Activated T-cell treated with anti-CD3 and anti-CD28 coated beads for 48 hours (primary cell): ENCODE measurements at regions not wholly inside any gene's neighbourhood (a gene's known extent, or its start where the extent isn't known, plus 50 kb on each side); places are given as distances from the start of the nearest gene placed in this dataset.

ENCODE experiments used
- DNase-seq: peaks from one replicate; pipeline ENCODE4 v3.0.0-alpha.2; 2020; ENCODE audit warnings: low read depth

DNA sequence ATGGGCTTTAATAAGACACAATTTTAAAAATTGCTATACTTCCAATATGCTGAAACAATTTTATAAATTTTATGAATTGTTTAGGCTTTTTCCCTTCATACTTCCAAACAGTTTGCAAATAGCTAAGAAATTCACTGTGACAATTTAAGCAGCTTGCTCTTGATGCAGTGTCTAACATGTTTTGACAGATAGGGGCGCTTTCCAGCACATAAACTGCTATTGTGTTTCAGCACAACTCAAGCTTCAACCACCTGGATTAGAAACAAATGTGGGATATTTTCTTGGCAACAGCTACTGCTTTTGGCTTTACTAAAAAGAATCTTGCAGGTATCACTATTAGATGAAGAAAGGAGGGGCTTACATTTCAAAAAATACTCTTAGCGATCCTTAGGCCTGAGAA is 565.8 kb upstream of the DPPA4 start:
- DNase-seq: no peak

DNA sequence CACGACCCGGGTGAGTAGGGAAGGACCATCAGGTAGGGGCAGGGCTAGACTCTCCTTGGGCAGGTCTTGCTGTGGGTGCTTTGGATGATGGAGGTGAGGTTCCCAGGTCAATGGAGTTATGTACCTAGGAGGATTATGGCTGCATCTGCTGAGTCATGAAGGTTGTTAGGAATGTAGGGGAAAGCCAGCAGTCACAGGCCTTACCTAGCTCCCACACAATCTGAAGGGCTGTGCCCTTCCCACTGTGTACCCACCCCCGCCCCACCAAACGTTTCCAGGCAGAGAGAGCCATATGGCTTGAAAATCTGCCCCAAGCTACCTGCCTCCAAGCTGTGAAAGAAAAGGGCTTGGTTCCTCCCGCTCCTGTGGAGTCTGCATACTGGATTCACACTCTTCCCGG is 573.4 kb upstream of the DPPA4 start:
- DNase-seq: no peak

DNA sequence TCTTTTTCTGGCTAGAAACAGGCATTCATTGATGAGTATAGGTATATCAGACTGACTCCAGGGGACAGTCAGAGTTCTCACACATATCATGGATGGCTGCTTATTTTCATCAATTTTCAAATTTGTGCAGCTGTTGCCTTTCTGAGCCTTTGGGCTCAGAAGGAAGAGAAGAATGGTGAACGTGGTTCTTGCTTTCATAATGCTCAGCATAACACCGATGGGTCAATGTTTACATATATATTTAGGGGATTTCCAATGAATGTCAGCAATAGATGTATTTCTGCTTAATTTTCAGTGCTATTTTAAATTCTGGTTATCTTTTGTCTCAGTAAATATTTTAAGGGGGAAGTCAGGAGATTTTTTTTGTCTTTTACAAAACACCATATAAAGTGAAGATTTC is 581.4 kb upstream of the DPPA4 start:
- no peak for DNase-seq

DNA sequence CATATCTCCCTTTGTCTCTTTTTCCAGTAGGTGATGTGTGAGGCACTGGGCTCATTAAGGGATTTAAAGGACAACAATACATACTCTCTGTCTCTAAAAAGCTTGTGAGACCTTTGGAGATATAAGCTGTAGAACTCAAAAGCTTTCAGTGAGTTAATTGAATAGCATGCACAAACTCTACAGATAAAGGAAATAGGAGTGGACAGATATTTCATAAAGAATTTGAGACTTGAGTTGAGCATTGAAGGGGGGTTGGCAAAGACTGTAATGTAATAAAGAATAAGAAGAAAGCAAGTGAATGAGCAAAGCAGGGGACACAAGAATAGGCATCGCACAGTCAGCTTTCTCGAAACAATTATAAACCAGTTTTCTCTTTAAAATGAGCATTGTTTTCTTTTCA is 583.4 kb upstream of the DPPA4 start:
- no peak for DNase-seq

DNA sequence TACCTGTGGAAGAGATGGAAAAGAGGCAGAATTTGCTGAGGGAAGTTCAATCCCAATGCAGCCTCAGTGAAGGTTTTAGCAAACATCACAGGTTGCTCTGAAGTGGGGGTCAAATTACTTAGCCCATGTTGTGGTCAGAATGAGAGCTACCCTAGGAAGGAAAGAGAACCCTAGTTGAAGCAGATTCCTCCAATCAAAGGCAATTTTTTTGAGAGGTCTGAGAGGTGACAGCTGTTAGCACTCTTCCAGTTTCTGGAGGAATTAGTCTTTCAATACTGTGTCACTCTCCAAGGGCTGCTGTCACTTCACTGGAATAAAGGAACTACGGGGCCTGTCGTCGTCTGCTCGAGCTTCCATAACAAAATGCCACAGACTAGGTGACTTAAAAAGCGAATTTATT is 584.2 kb upstream of the DPPA4 start:
- DNase-seq: no peak

DNA sequence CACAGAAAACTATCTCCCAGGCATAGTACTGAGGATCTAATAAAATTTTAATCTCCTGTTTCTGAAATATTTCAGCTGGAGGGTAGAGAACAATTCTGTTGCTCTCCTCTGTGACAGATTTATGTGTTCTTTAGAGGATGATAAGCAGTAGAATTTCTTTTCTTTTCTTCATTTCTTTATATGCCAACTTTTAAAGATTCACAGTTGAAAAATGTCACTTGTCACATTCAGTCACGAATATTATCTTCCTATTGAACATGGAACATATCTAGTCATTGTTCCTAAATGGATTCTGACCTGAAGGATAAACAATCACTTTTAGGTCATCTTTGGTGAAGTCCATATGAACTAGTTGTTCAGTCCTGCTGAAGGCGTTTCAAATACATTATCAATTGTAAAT is 585.5 kb upstream of the DPPA4 start:
- DNase-seq: no peak

DNA sequence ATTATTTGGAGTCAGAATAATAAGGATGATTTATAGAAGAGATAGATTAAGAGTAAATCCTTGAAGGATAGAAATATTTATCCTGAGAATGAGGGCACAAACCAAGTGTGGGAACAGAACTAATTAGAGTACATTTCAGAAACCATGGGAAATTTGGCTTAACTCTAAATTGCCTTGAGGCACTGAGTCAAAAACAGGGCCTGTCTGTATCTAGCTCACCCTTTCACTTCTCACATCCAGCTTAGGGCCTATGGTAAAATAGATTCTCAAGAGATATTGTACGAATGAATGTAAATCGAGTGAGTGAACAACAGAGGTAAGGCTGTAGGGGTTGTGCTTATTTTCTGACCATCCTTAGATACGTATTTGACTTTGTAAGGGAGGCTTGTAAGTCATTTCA is 586.1 kb upstream of the DPPA4 start:
- no peak for DNase-seq

DNA sequence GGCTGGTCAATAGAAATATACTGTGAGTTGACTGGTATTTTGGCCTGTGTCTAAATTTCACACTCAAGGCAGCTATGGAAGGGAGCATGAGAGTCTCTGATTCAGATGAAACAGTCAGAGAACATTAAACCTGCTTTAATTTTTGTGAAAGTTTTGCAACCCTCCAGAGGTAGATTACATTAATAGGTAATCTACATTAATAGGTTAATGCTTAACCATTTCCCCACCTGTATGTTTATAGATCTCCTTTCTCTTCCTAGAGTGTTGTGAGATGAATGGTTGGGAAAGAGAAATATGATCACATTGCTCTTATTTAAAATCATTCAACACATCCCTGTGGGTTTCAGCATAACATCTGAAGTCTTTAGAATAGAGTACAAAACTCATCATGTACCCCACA is 586.9 kb upstream of the DPPA4 start:
- DNase-seq: no peak

DNA sequence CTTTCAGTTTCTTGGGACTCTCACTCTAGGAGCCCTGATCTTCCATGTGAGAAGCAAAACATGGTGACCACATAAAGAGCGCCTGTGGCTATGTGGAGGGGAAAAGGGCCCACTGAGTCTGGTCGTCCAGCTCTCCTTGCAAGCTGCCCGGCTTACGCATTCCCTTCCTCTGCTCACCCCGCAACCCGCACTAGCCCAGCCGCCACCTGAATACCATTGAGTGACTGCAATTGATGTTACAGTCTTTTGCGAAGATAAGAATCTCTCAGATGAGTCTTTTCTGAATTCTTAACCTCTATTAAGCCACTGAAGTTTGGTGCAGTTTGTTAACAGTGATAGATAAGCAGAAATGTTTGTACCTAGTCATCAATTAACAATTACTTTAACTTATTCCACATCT is 589.0 kb upstream of the DPPA4 start:
- DNase-seq: no peak

DNA sequence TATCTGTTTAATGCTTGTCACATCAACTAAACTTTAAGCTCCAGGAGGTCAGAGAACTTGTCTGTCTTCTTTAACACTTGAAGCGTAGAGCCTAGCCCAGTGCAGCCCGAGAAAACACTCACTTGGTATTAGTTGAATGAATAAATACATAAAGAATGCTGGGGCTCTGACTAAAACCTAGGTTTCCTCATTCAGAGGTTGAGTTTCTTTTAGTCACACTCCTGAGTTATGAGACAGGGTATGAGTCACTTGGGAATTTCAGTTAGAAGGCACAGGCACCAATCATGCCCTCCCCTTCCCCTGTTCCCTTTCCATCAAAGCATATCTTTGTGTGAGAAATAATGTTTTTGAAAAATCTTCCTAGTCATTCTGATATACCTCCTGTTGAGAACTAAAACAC is 589.8 kb upstream of the DPPA4 start:
- no peak for DNase-seq

DNA sequence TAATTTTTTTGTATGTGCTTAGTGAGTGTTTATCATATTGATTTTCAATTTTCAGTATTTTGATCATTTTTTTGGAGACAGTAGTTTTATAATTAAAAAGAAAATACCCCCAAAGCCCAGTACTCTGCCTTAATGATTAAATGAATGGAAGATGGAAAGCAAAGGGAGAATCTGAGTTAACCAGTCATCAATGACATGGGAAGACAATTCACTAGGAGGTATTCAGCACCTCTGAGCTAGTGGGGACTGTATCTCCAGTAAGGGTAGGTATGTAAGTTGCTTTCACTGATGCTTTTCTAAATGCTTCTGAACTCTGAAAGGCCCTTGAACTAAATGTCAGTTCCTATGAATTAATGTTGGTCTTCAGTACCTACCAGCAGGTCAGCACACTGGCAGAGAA is 590.4 kb upstream of the DPPA4 start:
- no peak for DNase-seq

DNA sequence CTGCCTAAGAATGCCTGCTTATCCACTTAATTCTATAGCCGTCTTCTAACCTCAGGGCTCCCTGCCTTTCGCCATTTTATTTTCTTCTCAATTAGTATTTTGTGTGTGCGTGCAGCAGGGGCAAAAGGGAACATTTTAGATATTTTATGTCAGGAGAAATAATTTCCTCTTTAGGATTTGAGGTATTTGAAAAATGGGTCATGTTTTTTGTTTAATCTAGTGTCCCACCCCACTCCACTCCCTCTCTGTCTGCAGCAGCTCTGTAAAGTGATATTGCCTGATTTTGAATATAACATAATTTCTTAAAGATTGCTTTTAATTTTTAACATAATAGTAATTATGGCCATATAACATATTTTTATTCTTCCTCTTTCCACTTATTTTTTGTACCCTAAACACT is 593.2 kb upstream of the DPPA4 start:
- DNase-seq: no peak

DNA sequence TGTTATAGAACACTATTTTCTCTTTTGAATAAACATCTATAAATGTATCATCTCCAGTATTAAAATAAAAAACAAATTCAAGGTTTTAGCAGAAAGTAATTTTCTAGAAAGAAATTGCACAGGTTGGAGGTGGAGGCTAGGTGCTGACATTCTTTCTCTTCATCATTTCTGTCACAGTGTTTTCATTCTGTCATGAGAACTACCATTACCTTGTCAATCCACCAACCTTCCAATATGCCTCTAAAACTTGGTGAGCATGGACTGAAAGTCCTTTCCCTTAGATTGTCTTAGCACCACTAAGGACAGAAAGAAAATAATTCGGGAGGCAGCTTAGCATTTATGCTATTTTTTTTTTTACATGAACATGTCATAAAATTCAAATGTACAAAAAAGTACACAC is 596.2 kb upstream of the DPPA4 start:
- DNase-seq: no peak

DNA sequence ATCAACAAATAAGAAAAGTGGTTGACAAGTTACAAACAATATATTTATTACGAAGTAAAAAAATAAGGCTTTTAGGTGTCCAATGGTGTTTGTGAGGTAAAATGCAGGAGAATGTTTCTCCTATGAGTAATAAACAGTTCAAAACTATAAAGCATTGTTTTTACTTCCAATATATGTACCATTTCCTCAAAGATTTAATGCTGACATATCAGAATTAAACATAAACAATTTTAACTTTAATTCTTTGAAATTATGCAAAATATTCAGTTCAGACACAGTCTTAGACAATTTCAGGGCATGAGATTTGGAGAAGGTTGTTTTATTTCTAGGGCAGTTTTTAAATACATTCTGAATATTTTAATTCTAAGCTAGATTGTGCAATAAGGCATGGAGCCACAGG is 602.5 kb upstream of the DPPA4 start:
- DNase-seq: no peak

DNA sequence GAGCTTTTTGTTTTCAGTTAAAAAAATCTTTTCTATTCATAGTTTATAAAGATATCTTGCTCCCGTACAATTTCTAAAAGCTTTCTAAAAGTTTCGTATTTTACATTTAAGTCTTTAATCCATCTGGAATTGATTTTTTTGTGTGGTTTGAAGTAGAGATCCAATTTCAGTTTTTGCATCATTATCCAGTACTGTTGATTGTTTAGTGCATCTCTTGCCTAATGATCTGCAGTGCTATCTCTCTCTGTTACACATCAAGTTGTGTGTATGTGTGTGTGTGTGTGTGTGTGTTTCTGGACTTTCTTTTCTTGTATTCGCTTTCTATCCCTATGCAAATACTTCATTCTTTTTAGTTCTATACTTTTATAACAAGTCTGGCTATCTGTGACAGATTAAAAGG is 605.8 kb upstream of the DPPA4 start:
- DNase-seq: no peak

DNA sequence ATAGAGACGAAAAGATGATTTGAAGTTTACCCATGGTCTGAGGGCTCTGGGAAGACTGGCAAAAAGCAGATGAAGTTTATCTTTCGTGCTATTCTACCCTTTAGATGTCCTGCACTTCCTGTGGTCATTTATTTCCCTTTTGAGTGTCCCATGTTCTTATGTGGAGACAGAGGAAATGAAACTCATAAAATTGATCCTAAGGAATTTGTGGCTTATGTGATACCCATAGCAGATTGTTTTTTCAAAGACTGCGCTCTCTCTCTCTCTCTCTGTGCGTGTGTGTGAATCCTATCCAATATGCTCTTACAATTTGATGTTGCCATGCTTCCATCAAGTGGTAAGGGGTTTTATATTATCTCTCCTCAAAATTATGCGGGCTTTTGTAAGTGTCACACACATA is 607.5 kb upstream of the DPPA4 start:
- no peak for DNase-seq

DNA sequence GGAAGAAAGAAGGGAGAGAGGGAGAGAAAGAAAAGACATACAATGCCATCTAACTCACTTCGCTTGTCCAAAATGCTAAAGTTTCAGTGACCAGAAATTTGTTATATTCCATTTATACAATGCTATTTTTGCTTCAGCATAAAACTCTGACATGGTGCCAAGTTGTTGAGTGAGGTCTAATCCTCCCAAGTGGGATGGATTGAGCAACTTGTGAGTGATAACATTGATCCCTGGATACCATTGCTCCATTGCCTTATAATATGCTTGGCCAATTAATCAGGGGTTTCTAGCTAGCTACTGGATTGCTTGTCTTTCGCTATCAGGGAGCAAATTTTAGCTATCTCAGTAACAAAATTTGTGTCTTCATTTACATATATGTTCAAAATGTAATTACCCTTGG is 615.6 kb upstream of the DPPA4 start:
- DNase-seq: no peak

DNA sequence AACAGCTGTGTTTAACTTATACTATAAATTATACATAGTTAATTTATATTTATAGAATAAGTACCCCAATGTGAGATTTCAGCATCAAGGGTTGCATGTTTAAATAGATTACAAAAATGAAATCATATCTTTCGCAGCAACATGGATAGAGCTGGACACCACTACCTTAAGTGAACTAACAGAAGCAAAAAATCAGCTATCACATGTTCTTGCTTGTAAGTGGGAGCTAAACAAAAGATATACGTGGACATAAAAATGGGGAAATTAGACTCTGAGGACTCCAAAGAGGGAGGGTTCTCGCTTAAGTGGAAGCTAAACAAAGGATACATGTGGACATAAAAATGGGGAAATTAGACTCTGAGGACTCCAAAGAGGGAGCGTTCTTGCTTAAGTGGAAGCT is 626.5 kb upstream of the DPPA4 start:
- no peak for DNase-seq

DNA sequence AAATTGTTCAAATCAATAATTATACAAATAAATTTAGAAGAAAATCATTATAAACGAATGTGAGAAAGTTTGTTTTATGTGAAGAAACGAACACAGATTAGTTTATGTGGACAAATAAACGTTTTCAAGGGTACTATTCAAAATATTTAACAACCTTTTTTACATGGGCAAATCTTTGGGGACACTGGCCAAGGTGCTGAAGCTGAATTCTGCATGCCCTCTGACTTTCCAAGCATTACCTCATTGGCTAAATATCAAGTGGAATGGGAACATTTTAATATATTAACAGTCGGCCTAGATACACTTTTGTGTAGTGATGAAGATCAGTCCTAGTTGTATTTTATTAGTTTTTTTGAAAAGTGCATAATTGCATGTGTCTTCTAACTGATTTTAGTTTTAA is 636.4 kb upstream of the DPPA4 start:
- no peak for DNase-seq

DNA sequence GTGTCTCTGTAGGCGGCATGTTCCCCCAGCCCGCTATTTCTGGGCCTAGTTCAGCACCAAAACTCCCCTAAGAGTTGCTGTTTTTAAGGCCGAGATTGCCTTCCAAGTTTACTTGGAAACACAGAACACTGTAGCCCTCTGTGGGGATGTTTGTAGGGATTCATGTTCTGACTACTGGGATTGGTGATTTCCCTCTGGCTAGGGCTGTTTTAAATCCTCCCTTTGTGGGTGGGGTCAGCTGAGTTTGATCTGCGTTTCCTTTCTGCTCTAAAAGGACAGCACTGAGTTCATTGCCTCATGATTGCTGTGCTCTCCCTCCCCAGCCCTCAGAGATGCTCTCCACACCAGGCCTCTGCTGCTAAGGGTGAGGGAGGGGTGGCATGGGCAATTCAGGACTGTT is 640.6 kb upstream of the DPPA4 start:
- no peak for DNase-seq

DNA sequence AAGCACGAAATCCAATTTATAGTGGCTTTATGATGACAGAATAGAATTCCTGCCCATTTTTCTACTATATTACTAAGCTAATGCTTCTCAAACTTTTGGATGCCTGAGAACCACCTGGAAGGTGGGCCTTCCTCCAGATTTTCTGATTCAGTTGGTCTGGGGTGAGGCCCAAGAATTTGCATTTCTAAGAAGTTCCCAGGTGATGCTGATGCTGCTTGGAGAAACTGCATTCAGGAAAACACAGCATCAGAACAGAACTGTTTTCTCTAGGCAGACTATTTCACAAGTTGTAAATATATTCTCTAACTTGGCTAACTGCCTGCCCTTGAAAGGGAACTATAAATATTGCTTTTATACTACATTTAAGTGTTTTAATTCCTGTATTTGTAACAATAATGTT is 644.9 kb upstream of the DPPA4 start:
- no peak for DNase-seq

DNA sequence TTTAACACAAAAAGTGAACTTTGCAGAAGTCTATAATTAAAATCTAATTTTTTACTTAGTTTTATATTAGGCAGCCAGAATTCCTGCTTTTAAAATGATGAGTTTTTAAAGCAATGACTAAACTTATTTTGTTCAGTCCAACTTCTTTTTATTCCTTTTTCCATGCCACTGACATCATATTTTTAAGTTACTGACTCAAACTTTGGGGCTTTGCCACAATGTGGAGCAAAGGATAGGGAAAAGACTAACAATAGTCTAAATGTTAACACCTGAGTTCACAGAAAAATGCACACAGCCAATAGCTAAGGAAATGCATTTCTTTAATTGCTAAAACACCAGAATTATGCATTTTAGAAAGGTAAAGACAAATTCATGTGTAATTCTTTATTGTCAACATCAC is 647.6 kb upstream of the DPPA4 start:
- DNase-seq: no peak

DNA sequence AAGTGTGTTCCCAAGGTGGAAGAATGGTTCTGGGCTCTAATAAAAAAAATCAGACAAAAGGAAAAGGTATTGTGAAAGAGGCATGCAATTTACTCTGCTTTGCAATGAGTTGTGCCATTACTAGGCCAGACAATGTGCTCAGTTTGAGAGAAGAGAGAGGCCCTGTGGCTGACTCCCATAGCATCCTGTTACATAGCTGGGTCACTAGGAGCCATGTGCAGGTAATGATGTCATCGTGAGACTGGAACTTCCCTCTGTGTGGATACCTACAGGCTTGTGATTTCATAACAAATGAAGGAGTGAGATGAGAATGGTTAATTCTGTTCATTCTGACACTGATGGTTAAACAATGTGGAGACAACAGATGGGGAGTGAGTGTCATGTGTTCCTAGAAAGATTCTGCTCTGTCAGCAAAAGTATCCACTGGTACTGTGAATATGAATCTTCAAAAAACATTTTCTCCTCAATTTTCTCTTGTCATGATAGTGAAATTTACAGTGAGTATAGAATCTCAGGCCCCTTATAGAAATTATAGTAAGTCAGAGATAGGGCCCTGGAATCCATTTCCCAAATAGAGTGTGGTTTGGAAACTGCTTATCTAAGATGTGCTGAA is 648.7 kb upstream of the DPPA4 start:
- no peak for DNase-seq

DNA sequence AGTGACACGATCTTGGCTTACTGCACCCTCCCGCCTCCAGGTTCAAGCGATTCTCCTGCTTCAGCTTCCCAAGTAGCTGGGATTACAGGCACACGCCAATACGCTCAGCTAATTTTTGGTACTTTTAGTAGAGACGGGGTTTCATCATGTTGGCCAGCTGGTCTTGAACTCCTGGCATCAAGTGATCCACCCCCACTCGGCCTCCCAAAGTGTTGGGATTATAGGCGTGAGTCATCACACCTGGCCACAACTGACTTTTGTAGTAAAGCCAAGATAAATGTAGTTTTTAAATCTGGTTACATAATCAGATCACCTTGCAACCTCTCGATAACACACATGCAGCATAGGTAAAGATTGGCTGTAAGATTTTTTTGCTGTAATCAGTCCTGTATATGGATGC is 657.5 kb upstream of the DPPA4 start:
- DNase-seq: no peak

DNA sequence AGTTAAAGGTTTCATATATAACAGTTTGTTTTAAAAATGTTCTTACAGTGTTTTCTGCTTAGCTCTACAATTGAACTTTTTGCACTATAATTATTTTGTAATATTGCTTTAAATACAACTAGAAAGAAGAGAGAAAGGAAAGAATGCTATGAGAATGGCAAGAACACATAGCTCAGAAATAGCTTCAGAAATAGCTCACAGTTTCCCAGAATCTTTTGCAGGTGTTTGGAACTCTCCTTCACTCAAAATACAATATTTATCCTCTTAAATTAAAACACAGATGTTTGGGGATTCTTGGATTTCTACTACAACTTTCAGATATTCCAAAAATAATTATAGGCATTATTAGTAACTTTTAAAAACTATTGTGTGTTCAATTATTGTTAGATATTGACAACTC is 658.0 kb upstream of the DPPA4 start:
- DNase-seq: no peak
